Fibroblast of peridontal ligament (primary cell): ENCODE measurements at regions not wholly inside any gene's neighbourhood (a gene's known extent, or its start where the extent isn't known, plus 50 kb on each side); places are given as distances from the start of the nearest gene placed in this dataset.

ENCODE experiments used
- DNase-seq: peaks from one replicate; pipeline ENCODE4 v3.0.0-alpha.2; 2010; ENCODE audit errors: extremely low read depth

DNA sequence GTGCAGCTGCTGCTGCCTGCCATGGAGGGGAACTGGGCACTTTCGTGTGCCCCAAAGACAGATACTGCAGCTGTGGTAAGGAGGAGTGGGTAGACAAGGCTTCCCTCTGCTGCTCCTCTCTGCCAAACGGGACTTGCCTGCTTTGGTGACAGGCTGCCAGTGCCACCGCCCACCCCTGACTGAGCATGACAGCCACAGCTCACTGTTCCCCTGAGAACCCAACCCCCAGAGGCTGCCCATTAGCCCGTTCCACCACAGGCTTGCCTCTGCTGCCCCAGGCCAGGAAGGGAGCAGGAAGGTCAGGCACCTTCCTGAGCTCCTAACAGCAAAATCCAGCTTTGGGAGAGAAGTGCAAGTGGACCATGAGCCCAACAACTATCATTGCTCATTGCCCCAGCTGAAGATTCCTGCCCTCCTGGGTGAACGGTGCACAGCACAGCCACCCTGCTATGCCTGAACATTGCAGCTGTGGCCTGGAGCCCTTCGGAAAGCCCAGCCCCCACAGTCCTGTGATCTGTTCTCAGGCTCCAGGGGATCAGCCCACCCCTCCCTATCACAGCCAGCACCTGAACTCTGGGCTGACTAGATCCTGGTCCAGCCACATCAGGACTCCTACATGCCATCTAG is 58.7 kb upstream of the ANTXRL start:
- no peak for DNase-seq

- DNase-seq, result peak; percentile 60
Measured at GRCh38 chr10:46228563-46229071, 58.2 kb upstream of the ANTXRL start.

DNA sequence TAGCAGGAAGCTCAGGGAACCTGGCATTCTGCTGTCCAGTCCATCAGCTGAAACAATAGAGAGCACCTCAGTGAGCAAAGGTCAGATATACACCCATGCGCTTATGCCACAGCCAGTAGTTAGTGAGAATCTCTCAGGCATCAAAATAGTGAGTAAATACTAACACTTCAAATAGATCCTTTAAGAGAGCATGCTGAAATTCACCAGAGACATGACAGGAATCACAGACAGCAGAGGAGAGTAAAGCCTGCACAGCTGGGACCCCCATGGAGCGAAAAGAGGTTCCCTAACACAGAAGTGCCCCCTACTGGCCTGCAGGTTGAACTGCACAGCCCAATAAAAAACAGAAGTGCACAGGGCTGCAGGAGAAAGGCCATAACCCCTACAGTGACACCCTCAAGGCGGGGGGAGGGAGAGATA is 57.6 kb upstream of the ANTXRL start:
- no peak for DNase-seq

GRCh38 chr10:46230615-46231014 is 56.2 kb upstream of the ANTXRL start:
- no peak for DNase-seq

GRCh38 chr10:46231087-46231486 is 55.7 kb upstream of the ANTXRL start:
- no peak for DNase-seq

GRCh38 chr10:46232084-46232483 is 54.7 kb upstream of the ANTXRL start:
- DNase-seq, result no peak

DNA sequence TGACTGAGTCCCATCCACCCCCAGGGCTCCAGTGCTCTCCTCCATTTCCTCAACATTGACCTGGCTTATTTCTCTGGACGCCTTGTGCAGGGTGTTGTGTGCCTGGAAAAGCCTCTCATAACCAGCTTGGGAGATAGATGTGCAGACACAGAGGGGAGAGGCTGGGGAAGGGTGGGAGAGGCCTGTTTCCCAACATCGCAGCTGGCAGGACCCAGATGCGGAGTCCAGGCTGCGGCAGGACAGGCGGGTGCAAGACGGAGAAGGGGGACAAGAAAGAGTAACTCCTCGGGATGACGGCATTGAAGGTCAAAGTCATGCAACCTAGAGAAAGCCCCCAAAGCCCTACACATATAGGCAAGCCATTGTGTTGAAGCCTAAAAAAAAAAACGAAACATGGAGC is 54.1 kb upstream of the ANTXRL start:
- no peak for DNase-seq

GRCh38 chr10:46233181-46233580 is 53.6 kb upstream of the ANTXRL start:
- DNase-seq, result no peak

DNA sequence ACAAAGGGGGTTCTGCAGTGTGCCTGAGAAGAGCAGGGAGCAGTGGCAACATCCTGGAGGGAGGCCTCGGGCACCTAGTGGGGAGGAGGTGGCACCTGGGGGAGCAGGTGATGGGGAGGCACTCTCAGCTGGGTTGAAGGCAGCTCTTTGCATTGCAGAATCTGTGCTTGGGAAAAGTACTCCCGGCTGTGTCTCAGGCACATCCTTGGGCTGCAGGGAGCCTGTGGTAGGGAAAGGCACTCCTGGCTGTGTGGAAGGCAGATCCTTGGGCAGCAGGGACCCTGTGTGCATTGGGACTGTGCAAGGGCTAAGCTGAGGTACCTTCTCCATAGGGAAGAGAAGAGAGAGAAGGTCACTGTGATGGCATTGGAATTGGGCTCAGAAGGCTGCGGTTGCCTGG is 52.8 kb upstream of the ANTXRL start:
- no peak for DNase-seq

- no peak for DNase-seq
Measured at GRCh38 chr10:46234431-46235060, 52.3 kb upstream of the ANTXRL start.

- no peak for DNase-seq
Measured at GRCh38 chr10:46235705-46236545, 50.9 kb upstream of the ANTXRL start.

DNA sequence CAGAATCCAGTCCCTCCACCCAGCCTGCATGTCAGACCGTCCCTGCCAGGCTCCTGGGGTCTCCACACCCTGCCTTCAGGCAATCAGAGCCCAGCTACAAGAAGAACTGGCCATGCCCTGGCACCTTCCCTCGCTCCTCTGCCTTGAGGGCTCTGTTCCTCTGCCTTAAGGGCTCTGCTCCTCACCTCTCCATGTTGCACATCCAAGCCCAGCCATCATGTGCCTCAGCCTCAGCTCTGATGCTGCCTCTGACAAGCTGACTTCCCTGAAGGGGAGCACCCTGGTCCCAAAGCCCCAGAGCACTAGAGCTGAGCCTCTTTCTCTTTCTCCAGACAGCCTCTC is 50.3 kb upstream of the ANTXRL start:
- DNase-seq, result no peak

GRCh38 chr10:46236941-46237681 is 49.7 kb upstream of the ANTXRL start:
- no peak for DNase-seq
